Psoas muscle (tissue), 7 donors: ENCODE measurements at regions not wholly inside any gene's neighbourhood (a gene's known extent, or its start where the extent isn't known, plus 50 kb on each side); places are given as distances from the start of the nearest gene placed in this dataset.

ENCODE experiments used
- ATAC-seq, 4 donors: fragments of 200-7000 bp; cut with Tn5 transposase; one replicate each; pipeline ENCODE4 v1.9.1; 2020; ENCODE audit warnings: moderate library complexity in 3 of 4, mild to moderate bottlenecking in 2 of 4
- DNase-seq, 2 donors: peaks; one replicate each; pipeline ENCODE4 v3.0.0-alpha.2; 2020
- H3K27ac ChIP-seq: fragments of 200-600 bp; one replicate; pipeline ENCODE4 v1.8.0; 2022
- H3K27me3 ChIP-seq, 3 donors: fragments of 200-600 bp in 1 of 3; one replicate each; pipeline versions ENCODE4 v1.6.1 to v1.8.0; 2013 to 2022; ENCODE audit warnings: low read length in 2 of 3, mild to moderate bottlenecking in 2 of 3, moderate library complexity in 1 of 3; ENCODE audit not compliant: insufficient read depth in 3 of 3
- H3K36me3 ChIP-seq, 2 donors: fragments of 200-600 bp in 1 of 2; one replicate each; pipeline versions ENCODE4 v1.6.1 to v1.8.0; 2013 to 2022; ENCODE audit warnings: low read depth in 1 of 2, mild to moderate bottlenecking in 1 of 2, moderate library complexity in 1 of 2; ENCODE audit not compliant: insufficient read depth in 1 of 2
- H3K4me1 ChIP-seq: fragments of 200-600 bp; one replicate; pipeline ENCODE4 v1.8.0; 2022
- H3K4me3 ChIP-seq: fragments of 200-600 bp; one replicate; pipeline ENCODE4 v1.8.0; 2022; ENCODE audit warnings: mild to moderate bottlenecking
- H3K9me3 ChIP-seq: fragments of 200-600 bp; one replicate; pipeline ENCODE4 v1.8.0; 2022
- CTCF ChIP-seq: fragments of 200-600 bp; IDR thresholded peaks from one replicate; pipeline ENCODE4 v1.8.0; 2022; ENCODE audit warnings: antibody characterized with exemption
- WGBS, 3 donors: extraction: QIAGEN DNeasy Blood & Tissue Kit; methylation state at CpG; one replicate each; pipeline versions ENCODE4 v1.1.6 to v1.1.7; 2013; 5-methylcytosine and 5-hydroxymethylcytosine counted together
- intact Hi-C, 2 donors: fragments of 100-400 bp; cut with DNase I; formaldehyde crosslinking; loops; one replicate each; pipeline versions ENCODE4 v1.11.0 to v1.14.2; 2022
- donor health status: healthy with polysubstance abuse.
- donor health status: DM: no; HTN: no; CAD: no; lungs with moderate emphysema.
- donor health status: Bipolar disorder and iron deficiency.
- donor health status: healthy.
- donor health status: DM: yes; HTN: yes; CAD: no.
- donor health status: DM: no; HTN: no; CAD: no.
- donor health status: DM: yes; HTN: yes; CAD: no.

GRCh38 chr2:17191223-17191622, 327.0 kb downstream of the RAD51AP2 start:
- TF ChIP-seq CTCF = no peak
- 58 to 63% (median 61%) methylated on average over 4 of the region's 4 CpGs for WGBS, 3 donors
- no peak overlapping the region for H3K27ac ChIP-seq

GRCh38 chr2:17190527-17190926, 327.7 kb downstream of the RAD51AP2 start:
- DNase-seq (no peak), ATAC-seq (no peak)
- Histone ChIP-seq H3K4me3 (no peak overlapping the region), H3K27me3 (no peaks in the 10 kb centered on the region), H3K36me3 (no peaks in the 10 kb centered on the region), H3K9me3 (no peaks in the 10 kb centered on the region), H3K27ac (no peak overlapping the region), H3K4me1 (no peaks in the 10 kb centered on the region)
- no peak for TF ChIP-seq CTCF
- 87 to 91% (median 87%) methylated on average over 4 of the region's 4 CpGs for WGBS, 3 donors
- intact Hi-C loops = no loop called here

More at GRCh38 chr2:17191223-17191622, 327.0 kb downstream of the RAD51AP2 start:
- DNase-seq = no peak
- H3K4me3 ChIP-seq = no peak overlapping the region
- no peak for ATAC-seq
- intact Hi-C loops = no loop called here
- no peaks in the 10 kb centered on the region for H3K9me3 ChIP-seq
- no peaks in the 10 kb centered on the region for H3K27me3 ChIP-seq
- no peaks in the 10 kb centered on the region for H3K36me3 ChIP-seq
- no peaks in the 10 kb centered on the region for H3K4me1 ChIP-seq

- intact Hi-C loops = no loop called here
- Histone ChIP-seq H3K4me1 (no peaks in the 10 kb centered on the region), H3K36me3 (no peaks in the 10 kb centered on the region), H3K27me3 (no peaks in the 10 kb centered on the region), H3K9me3 (no peaks in the 10 kb centered on the region), H3K27ac (no peak overlapping the region), H3K4me3 (no peak overlapping the region)
- WGBS, 3 donors = 56 to 79% (median 75%) methylated on average over 1 of the region's 1 CpG
- no peak for DNase-seq
- no peak for ATAC-seq
- no peak for TF ChIP-seq CTCF
These were observed 329.5 kb downstream of the RAD51AP2 start for GRCh38 chr2:17188721-17189120.

- DNase-seq = no peak
- 64 to 70% (median 66%) methylated on average over 2 of the region's 2 CpGs for WGBS, 3 donors
- ATAC-seq = no peak
These were observed 333.7 kb downstream of the RAD51AP2 start for GRCh38 chr2:17184512-17184911.

More at GRCh38 chr2:17184512-17184911, 333.7 kb downstream of the RAD51AP2 start:
- Histone ChIP-seq H3K27ac (no peak overlapping the region), H3K27me3 (peaks cover 0 to 2% (median 0%) of the 10 kb centered on the region in 3 donors), H3K9me3 (no peaks in the 10 kb centered on the region), H3K4me1 (no peaks in the 10 kb centered on the region), H3K36me3 (no peaks in the 10 kb centered on the region), H3K4me3 (no peak overlapping the region)
- intact Hi-C loops = no loop called here
- TF ChIP-seq CTCF = no peak
